Hematopoietic multipotent progenitor cell treated with erythropoietin and hydrocortisone succinate and interleukin-3 and kit ligand, for 15 days (in vitro differentiated cells): ENCODE measurements at regions not wholly inside any gene's neighbourhood (a gene's known extent, or its start where the extent isn't known, plus 50 kb on each side); places are given as distances from the start of the nearest gene placed in this dataset.

Source experiments
- DNase-seq: peaks from one replicate; pipeline ENCODE4 v3.0.0-alpha.2; 2015; ENCODE audit warnings: low spot score

DNA sequence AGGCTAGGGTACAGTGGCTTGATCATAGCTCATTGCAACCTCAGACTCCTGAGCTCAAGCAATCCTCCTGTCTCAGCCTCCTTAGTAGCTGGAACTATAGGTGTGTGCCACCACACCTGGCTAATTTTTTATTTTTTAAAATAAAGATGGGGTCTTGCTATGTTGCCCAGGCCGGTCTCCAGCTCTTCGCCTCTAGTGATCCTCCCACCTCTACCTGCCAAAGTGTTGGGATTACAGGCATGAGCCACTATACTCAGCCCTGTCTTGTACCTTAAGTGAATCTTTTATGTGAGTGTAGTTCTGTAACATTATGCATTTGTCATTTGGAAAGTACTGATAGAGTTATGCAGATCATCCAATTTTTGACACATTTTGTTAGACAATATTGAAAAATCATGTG, 66.9 kb upstream of the C15orf39 start:
- no peak for DNase-seq

DNA sequence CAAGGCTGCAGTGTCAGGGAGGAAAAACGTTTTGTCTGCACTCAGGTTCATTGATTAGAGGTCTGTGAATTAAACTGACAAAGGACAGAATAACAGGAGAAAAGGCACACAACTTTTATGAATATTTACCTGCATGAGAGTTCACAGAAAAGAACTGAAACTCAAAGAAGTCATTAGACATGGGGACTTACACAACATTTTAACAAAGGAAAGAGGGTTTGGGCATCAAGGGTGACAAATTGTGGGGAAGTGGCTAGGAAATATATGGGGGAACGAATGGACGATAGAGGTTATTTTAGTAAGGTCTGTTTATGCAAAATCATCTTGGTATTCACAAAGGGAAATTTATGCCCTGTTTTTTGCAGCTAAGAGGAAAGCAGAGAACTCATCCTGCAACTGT, 65.6 kb upstream of the C15orf39 start:
- no peak for DNase-seq

DNA sequence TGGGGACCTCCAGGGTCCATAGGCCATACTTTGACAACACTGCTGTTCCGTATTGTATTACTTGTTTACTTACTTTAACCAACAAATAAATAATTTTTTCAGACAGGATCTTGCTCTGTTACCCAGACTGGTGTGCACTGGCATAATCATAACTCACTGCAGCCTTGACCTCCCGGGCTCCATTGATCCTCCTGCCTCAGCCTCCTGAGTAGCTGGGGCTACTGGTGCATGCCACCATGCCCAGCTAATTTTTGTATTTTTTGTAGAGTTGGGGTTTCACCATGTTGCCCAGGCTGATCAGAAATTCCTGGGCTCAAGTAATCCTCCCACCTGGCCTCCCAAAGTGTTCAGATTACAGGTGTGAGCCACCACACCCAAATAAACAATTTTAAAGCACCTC, 64.9 kb upstream of the C15orf39 start:
- no peak for DNase-seq

GRCh38 chr15:75138016-75138999, 63.4 kb upstream of the C15orf39 start:
- DNase-seq = no peak

GRCh38 chr15:75140080-75140879, 61.4 kb upstream of the C15orf39 start:
- no peak for DNase-seq

- DNase-seq = no peak
These were observed 59.2 kb upstream of the C15orf39 start for GRCh38 chr15:75142499-75142898.

DNA sequence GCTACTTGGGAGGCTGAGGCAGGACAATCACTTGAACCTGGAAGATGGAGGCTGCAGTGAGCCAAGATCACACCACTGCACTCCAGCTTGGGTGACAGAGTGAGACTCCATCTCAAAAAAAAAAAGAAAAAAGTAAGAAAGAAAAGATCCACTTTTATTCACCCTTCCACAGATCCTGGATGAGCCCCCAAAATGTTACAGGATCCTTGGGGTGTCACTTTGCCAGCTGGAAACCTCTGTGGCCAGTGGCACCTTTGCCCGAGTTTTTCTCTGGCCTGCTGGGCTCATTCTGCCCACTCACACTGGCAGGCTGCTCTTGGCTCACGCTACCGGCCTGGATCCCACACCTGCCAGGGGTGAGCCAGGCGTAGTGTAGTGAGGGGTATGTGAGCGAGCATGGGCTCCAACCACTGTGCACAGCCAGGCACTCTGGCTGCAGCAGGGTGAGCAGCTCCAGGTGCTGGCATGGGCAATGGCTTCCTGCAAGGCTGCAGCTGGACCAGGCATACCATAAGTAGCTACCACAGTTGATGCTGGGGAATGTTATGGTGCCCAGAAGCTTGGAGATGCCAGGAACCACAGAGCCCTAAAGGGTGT, 57.8 kb upstream of the C15orf39 start:
- no peak for DNase-seq

GRCh38 chr15:75145027-75145841, 56.4 kb upstream of the C15orf39 start:
- no peak for DNase-seq

- DNase-seq = no peak
These were observed 53.4 kb upstream of the C15orf39 start for GRCh38 chr15:75148280-75148679.

DNA sequence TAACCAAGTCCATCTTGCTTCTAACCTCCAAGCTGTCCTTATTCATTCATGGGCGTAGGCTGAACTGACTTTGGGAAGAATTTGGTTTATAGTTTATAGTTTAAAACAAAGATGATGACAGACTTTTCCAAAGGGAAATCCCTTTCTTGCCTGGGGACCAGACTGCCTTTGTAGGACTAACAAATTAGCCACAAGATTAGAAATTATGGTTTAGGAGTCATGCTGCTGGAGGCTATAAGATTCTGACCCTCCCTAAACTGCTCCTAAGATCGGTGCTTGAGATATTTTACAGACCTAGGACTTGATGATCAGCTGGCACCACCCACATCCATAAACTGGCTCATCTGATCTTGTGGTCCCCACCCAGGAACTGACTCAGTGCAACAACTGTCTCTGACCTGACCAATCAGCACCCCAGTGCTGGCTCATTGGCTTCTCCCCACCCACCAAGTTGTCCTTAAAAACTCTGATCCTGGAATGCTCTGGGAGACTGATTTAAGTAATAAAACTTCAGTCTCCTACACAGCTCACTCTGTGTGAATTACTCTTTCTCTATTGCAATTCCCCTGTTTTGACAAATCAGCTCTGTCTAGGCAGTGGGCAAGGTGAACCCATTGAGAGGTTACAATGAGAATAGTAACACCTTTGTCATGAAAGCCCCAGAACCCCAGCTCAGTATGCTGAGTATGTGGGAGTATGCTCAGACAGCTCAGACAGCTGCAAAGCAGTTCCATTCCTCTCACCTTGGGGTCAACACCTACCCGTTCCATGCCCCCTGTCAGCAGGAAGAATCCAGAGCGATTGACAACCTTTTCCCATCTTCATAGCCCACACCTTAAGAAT, 51.6 kb upstream of the C15orf39 start:
- DNase-seq = no peak

GRCh38 chr15:75151214-75152128, 50.2 kb upstream of the C15orf39 start:
- DNase-seq = no peak
